ENCODE measurements at regions not wholly inside any gene's neighbourhood (a gene's known extent, or its start where the extent isn't known, plus 50 kb on each side); places are given as distances from the start of the nearest gene placed in this dataset.

DNA sequence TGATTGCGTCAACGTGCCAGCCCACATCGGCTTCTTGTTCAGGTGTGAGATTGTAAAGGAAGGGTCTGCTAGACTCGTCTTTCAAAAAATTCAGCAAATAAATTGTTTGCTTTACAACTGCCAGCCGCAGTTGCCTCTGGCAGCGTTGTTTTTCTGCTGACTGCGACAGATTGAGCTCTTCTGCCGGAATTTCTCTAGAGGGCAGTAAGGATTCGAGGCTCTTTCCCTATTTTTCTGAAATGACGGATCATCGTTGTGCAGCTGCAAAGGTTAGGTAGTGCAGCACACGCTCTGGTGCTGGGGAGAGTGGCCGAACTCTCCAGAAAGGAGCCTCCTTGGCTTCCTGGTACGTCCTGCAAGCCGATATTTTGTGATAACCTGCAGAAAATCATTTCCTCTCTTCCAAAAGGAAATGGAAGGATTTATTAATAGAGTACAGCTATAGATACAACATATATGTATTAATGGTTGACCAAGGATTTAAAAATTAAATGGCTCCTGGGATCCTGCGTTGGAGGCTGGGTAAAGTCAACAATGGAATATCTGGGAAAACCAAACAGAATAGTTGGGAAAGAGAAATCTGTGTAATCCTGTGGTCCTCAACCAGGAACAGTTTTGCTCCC lies 121.9 kb upstream of the ZFP64 start:
- no peak for ATAC-seq
- SMC1A ChIA-PET (ENCODE audit: uncharacterized antibody, unreplicated experiment), result interaction anchor here (0.6 to 2.8 kb wide), 4 partner anchors 15 to 1234 kb away, joined by 3 to 8 read pairs (median 6); no protein-coding TSS in a partner anchor
- Histone ChIP-seq H2AFZ (ENCODE audit: control insufficient read depth, low read depth, low read length) (no peak overlapping the region), H3K79me2 (ENCODE audit: control insufficient read depth, insufficient read depth, low read length) (no peaks in the 10 kb centered on the region), H3K4me1 (ENCODE audit: control insufficient read depth, insufficient read depth, low read length) (no peaks in the 10 kb centered on the region), H3K9me3 (replicated peaks; ENCODE audit: control insufficient read depth, insufficient read depth, low read length) (no peaks in the 10 kb centered on the region; the same call in 2 of the 3 replicates), H3K36me3 (ENCODE audit: control insufficient read depth in 2 of 2, insufficient read depth in 2 of 2, low read length in 1 of 2) (no peaks in the 10 kb centered on the region), H3K27ac (ENCODE audit: control insufficient read depth, insufficient read depth) (no peak overlapping the region), H3K4me3 (no peak overlapping the region), H3K9ac (ENCODE audit: control insufficient read depth, insufficient read depth, low read length) (no peak overlapping the region), H4K20me1 (ENCODE audit: control insufficient read depth, insufficient read depth) (no peaks in the 10 kb centered on the region), H3K4me2 (ENCODE audit: control insufficient read depth, insufficient read depth) (no peak overlapping the region), H3K27me3 (replicated peaks in 1 of 2; ENCODE audit: control insufficient read depth in 2 of 2, insufficient read depth in 2 of 2, low read length in 1 of 2) (no peaks in the 10 kb centered on the region)
- RAD21 ChIA-PET (ENCODE audit: unreplicated experiment), result interaction anchor here (0.7 to 2.2 kb wide), 2 partner anchors 65 to 440 kb away, joined by 3 to 9 read pairs; no protein-coding TSS in a partner anchor
- CTCF ChIA-PET, result interaction anchor here (0.8 to 3.3 kb wide), 10 partner anchors 23 to 902 kb away, joined by 3 to 28 read pairs (median 6); no protein-coding TSS in a partner anchor
- in situ Hi-C loops (cut with MboI) (loop anchor here (10.0 kb wide), 1 partner anchor 901 kb away; no protein-coding TSS in a partner anchor), intact Hi-C loops (cut with micrococcal nuclease; ENCODE audit: unreplicated experiment) (loop anchor here (2.0 kb wide), 2 partner anchors 65 to 903 kb away; no protein-coding TSS in a partner anchor)
- 53% methylated on average over 16 of the region's 16 CpGs for WGBS (ENCODE audit: insufficient coverage, insufficient replicate concordance, low lambda C conversion rate, missing lambda C conversion rate)
- DNase-seq (ENCODE audit: low read depth, low spot score), result no peak
- no TSS peak for BruUV-seq (replicated peaks)
- FAIRE-seq, result no peak
- POLR2A ChIA-PET, result no interaction called here
- TF ChIP-seq EGR1 (IDR thresholded peaks at IDR 0.05; ENCODE audit: borderline replicate concordance in 1 of 2, low read depth in 2 of 2, low read length in 2 of 2) (no peak), BCLAF1 (IDR thresholded peaks at IDR 0.05) (no peak), RFX5 (IDR thresholded peaks at IDR 0.05; ENCODE audit: low read depth, low read length) (no peak), ZNF207 (IDR thresholded peaks at IDR 0.05; ENCODE audit: borderline replicate concordance) (no peak), ZNF217 (IDR thresholded peaks at IDR 0.05) (no peak)
- TF ChIP-seq, protein P1, sequence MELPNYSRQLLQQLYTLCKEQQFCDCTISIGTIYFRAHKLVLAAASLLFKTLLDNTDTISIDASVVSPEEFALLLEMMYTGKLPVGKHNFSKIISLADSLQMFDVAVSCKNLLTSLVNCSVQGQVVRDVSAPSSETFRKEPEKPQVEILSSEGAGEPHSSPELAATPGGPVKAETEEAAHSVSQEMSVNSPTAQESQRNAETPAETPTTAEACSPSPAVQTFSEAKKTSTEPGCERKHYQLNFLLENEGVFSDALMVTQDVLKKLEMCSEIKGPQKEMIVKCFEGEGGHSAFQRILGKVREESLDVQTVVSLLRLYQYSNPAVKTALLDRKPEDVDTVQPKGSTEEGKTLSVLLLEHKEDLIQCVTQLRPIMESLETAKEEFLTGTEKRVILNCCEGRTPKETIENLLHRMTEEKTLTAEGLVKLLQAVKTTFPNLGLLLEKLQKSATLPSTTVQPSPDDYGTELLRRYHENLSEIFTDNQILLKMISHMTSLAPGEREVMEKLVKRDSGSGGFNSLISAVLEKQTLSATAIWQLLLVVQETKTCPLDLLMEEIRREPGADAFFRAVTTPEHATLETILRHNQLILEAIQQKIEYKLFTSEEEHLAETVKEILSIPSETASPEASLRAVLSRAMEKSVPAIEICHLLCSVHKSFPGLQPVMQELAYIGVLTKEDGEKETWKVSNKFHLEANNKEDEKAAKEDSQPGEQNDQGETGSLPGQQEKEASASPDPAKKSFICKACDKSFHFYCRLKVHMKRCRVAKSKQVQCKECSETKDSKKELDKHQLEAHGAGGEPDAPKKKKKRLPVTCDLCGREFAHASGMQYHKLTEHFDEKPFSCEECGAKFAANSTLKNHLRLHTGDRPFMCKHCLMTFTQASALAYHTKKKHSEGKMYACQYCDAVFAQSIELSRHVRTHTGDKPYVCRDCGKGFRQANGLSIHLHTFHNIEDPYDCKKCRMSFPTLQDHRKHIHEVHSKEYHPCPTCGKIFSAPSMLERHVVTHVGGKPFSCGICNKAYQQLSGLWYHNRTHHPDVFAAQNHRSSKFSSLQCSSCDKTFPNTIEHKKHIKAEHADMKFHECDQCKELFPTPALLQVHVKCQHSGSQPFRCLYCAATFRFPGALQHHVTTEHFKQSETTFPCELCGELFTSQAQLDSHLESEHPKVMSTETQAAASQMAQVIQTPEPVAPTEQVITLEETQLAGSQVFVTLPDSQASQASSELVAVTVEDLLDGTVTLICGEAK (IDR thresholded peaks at IDR 0.05; ENCODE audit: borderline replicate concordance), result no peak

Measured in GM12878 (cell line).